Thyroid gland (tissue), 4 donors: ENCODE measurements at regions not wholly inside any gene's neighbourhood (a gene's known extent, or its start where the extent isn't known, plus 50 kb on each side); places are given as distances from the start of the nearest gene placed in this dataset.

Source experiments
- POLR2A ChIP-seq, 2 donors: fragments of 450-650 bp; IDR thresholded peaks; one replicate each; pipeline ENCODE4 v1.6.1; 2017; ENCODE audit warnings: antibody characterized with exemption in 2 of 2, mild to moderate bottlenecking in 2 of 2, moderate library complexity in 1 of 2
- TF ChIP-seq, protein P1 (sequence below), 6 experiments: fragments of 200-600 bp in 3 of 6; fragments of 450-650 bp in 3 of 6; sonication (generic) in 3 of 6; IDR thresholded peaks; one replicate each; pipeline ENCODE4 v1.5.1; 2016 to 2019; ENCODE audit warnings: antibody characterized with exemption in 6 of 6, mild to moderate bottlenecking in 2 of 6, inconsistent platforms in 1 of 6, moderate library complexity in 1 of 6

GRCh38 chr6:71033890-71034289 is 77.0 kb upstream of the B3GAT2 start:
- TF ChIP-seq, protein P1, sequence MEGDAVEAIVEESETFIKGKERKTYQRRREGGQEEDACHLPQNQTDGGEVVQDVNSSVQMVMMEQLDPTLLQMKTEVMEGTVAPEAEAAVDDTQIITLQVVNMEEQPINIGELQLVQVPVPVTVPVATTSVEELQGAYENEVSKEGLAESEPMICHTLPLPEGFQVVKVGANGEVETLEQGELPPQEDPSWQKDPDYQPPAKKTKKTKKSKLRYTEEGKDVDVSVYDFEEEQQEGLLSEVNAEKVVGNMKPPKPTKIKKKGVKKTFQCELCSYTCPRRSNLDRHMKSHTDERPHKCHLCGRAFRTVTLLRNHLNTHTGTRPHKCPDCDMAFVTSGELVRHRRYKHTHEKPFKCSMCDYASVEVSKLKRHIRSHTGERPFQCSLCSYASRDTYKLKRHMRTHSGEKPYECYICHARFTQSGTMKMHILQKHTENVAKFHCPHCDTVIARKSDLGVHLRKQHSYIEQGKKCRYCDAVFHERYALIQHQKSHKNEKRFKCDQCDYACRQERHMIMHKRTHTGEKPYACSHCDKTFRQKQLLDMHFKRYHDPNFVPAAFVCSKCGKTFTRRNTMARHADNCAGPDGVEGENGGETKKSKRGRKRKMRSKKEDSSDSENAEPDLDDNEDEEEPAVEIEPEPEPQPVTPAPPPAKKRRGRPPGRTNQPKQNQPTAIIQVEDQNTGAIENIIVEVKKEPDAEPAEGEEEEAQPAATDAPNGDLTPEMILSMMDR (IDR thresholded peaks at IDR 0.05) = no peak
- TF ChIP-seq POLR2A (IDR thresholded peaks at IDR 0.05) = no peak
